Stimulated activated naive CD4-positive, alpha-beta T cell (primary cell): ENCODE measurements at regions not wholly inside any gene's neighbourhood (a gene's known extent, or its start where the extent isn't known, plus 50 kb on each side); places are given as distances from the start of the nearest gene placed in this dataset.
"Not testable (repeated sequence)": the region's sequence is repeated elsewhere in the genome, so short reads cannot be mapped to it uniquely, and the experiment has no call there.

Experiments
- DNase-seq, 6 experiments: peaks; one replicate each; lab custom pipeline; 2025; lab: John Stamatoyannopoulos, UW

DNA sequence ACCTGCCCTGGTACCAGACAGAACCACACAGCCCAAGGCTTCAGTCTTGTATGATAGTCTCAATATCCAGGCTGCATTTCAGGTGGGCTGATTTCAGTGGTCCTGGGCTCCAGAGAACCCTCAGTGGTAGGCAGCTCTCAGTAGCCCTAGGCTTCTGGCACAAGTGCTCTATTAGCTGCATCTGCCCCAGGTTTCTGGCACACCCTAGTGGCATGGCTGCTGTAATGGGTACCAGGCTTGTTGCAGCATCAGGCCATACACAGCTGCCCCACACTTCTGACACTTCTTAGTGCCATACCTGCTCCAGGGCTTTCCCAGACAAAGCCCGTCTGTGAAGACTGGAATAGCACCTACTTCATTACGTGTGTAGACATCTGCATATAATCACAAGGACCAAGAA, 1062.2 kb upstream of the EPHA6 start:
- no peak for DNase-seq

DNA sequence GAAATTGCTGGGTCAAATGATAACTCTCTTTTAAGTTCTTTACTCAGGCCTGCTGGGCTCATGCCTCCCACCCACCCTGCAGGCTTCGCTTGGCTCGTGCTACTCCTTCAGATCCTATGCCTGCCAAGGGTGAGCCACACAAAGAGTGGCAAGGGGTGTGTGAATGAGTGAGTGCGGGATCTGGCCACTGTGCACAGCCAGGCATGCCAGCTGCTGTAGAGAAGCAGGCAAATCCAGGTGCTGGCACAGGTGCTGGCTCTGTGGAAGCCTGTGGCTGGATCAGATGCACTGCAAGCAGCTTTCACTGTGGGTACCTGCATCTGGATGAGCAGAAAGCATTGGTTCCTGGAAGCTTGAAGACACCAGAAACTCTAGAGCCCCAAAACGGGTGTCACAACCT, 1055.7 kb upstream of the EPHA6 start:
- no peak for DNase-seq

DNA sequence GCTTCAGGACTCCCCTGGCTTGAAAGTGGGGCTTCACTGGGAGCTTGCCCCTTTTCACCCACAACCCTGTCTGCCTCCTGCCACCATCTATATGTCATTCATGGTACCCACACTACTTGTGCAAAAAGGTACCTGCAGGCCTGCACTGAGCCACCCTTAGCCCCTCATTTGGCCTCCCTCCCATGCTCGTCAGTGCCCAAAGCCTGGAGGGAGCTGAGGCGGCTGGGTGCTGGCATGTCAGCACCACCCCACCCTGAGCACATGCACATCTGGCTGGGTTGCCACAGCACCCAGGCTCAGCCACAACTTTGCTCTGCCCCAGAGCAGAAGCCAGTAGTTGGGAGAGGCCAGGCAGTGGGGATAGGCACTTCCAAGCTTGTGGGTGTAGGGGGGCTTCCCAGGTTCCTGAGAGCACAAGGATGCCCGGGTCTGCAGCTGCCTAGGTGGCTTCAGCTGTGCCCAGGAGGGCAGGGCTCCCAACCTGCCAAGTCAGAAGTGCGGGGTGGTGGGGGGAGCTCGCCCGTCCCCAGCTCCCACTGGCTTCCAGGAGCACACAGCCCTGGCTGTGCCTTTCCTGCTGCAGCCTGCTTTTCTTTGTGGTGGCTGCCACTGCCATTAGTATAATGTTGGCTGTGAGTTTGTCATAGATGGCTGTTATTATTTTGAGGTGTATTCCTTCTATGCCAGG, 1054.6 kb upstream of the EPHA6 start:
- DNase-seq: no peak

- no peak for DNase-seq
These were observed 1038.8 kb upstream of the EPHA6 start for GRCh38 chr3:95775486-95776094.

DNA sequence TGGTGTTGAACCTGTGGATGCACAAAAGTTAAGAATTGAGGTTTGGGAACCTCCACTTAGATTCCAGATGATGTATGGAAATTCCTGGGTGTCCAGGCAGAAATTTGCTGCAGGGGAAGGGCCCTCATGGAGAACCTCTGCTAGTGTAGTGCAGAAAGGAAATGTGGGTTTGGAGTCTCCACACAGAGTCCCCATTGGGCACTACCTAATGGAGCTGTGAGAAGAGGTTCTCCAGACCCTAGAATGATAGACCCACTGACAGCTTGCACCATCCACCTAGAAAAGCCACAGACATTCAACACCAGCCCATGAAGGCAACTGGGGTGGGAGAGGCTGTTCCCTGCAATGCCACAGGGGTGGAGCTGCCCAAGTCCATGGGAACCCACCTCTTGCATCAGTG, 1032.8 kb upstream of the EPHA6 start:
- DNase-seq: no peak

DNA sequence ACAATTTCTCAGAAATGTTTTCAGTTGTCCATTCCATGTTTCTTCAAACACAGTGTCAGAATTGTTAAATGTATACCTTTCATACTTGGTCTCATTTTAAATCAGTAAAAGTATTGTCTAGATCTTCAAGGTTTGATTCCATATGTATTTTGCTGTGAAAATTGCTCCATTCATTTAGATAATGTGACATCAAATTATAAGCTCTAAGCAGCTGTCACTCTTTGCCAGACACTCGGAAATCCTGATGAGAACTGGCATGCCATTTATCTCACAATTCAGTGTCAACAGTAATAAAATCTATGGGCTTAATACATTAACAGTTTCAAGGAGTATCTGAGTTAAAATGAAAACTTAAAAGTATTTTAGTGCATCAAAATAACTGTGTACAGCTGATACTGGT, 1025.3 kb upstream of the EPHA6 start:
- no peak for DNase-seq

DNA sequence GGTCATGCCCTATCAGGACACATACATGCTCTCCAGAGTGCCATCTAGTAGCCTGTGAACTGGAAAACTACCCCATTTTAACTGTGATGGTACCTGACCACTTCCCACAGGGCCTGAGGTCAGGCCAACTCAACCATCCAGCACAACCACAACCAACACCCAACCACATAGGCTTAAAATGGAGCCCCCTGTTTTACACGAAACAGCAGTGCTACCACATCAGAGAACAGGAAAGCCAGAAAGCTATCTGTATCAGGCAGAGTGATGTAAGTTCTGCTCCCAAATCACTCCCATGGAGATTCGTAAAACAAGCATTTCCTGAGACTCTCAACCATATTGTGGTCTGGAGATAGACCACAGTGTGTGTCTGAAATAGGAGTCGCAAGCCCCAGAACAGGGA, 1017.3 kb upstream of the EPHA6 start:
- DNase-seq: no peak

DNA sequence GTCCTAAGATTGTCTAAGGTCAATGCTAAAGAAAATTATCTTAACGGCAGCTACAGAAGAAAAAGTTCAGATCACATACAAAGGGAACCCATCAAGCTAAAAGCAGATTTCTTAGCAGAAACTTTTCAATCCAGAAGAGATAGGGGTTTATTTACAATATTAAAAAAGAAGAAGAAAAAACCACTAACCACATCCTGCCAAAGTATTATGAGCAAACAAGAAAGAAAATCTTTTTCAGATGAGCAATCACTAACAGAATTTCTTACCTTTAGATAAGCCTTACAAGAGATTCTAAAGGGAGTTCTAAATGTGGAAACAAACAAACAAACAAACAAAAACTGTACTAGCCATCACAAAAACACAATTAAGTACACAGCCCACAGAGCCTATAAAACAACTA, 1015.8 kb upstream of the EPHA6 start:
- no peak for DNase-seq

DNA sequence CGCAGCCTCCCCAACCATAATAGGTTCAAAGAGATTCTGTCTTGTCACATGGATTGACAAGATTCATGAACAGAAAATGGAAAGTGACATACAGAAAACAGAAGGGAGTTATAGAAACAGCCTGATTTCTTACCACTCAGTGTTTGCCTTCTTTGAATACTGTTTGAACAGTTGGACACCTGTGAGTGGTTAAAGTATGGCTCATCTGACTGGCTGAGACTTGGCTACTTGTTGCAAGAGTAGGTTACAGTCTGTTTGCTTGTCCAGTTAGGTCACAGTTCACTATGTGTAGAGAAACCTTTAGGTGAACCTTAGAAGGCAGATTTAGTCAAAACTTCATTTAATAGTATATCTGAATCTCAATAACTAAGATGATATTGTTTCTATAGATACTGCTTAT, 1003.9 kb upstream of the EPHA6 start:
- DNase-seq: no peak

GRCh38 chr3:95813244-95813643, 1001.1 kb upstream of the EPHA6 start:
- no peak for DNase-seq

GRCh38 chr3:95815828-95816227, 998.6 kb upstream of the EPHA6 start:
- DNase-seq: no peak

- DNase-seq: no peak
These were observed 988.0 kb upstream of the EPHA6 start for GRCh38 chr3:95826419-95826818.

GRCh38 chr3:95832146-95832545, 982.2 kb upstream of the EPHA6 start:
- DNase-seq: no peak

DNA sequence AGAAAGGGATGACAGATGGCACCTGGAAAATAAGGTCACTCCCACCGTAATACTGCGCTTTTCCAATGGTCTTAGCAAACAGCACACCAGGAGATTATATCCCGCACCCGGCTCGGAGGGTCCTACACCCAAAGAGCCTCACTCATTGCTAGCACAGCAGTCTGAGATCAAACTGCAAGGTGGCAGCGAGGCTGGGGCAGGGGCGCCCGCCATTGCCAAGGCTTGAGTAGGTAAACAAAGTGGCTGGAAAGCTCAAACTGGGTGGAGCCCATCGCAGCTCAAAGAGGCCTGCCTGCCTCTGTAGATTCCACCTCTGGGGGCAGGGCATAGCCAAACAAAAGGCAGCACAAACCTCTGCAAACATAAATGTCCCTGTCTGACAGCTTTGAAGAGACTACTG, 953.8 kb upstream of the EPHA6 start:
- not testable (repeated sequence) for DNase-seq

GRCh38 chr3:95883801-95884200, 930.6 kb upstream of the EPHA6 start:
- no peak for DNase-seq

DNA sequence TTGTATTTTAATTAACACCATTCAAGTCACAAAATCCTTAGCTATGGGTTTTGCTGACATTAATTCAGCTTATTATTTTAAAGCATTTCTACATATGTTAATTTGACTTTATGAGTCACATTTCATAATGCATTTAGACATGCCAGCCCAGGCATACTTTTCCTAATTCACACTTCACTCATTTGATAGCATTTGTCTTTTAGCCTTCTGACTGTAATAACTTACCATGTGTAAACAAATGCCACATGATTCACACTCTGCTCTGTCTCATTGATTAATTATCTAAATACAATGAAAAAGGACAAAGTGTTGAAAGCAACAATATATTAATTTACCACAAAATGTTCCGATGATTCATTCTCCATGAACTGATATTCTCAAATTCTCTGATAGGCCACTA, 927.8 kb upstream of the EPHA6 start:
- no peak for DNase-seq

DNA sequence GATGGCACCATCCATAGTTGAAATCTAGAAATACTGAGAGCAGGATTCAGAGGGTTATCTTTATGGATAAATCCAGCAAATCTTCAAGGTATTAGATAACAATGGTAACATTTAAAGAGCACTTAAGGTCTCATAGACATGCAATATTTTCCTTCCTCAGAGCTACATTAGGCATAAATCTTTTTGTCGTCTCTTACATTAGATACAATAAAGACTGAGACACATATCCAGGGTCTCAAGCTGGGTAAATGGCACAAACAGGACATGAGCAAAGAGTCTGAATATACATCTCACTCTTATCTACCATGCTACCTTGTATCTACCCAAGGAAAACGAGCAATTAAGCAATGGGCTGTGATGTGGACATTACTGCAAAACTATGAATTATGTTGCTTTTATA, 927.3 kb upstream of the EPHA6 start:
- no peak for DNase-seq

DNA sequence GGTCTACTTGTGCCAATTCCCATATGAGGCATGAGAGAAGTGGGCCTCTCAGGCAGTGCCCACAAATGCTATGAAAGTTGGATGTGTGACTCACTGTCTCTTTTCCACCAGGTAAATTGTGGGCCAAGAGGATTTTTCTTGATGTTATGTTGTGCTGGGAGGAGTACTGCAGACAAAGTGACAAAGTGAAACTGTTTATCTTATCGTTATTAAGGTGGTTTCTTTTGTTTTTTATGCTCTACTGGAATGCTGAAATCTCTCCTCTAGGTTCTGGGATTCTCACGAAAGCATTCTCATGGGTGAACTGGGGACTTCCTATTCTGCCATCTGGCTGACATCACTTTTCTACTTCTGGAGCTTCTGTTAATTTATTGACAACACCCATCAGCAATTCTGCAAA, 919.6 kb upstream of the EPHA6 start:
- no peak for DNase-seq

DNA sequence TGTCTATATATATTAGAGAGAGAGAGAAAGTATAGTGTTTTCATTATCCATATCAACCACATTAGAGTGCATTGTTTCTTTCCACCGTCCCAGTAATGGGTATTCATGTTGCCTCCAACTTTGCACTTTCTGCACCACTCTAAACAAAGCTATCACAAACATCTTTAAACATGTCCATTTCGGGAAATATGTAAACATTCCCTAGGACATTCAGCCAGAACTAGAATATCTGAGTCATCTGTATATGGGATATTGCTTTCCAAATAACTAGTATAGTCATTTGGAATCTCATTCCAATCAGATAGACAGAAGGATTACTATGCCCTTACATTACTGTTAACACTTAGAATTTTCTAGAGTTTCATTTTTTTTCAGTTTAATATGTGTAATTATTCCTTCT, 914.9 kb upstream of the EPHA6 start:
- no peak for DNase-seq

- no peak for DNase-seq
These were observed 914.5 kb upstream of the EPHA6 start for GRCh38 chr3:95899911-95900310.

GRCh38 chr3:95901948-95902347, 912.4 kb upstream of the EPHA6 start:
- DNase-seq: no peak

- no peak for DNase-seq
These were observed 909.2 kb upstream of the EPHA6 start for GRCh38 chr3:95905182-95905581.

- no peak for DNase-seq
These were observed 902.6 kb upstream of the EPHA6 start for GRCh38 chr3:95911767-95912166.

GRCh38 chr3:95923496-95924210, 890.7 kb upstream of the EPHA6 start:
- no peak for DNase-seq
